ENCODE measurements at regions not wholly inside any gene's neighbourhood (a gene's known extent, or its start where the extent isn't known, plus 50 kb on each side); places are given as distances from the start of the nearest gene placed in this dataset.

- TF ChIP-seq GATA2 (IDR thresholded peaks at IDR 0.05; ENCODE audit: low read depth, low read length) (peak; percentile 78), GATA3 (IDR thresholded peaks at IDR 0.05; ENCODE audit: low read depth, low read length) (no peak)
Observed at GRCh38 chr4:138919094-138919936, 96.3 kb upstream of the NOCT start.

Measured in SH-SY5Y (cell line).